Breast epithelium (tissue), 4 donors: ENCODE measurements at regions not wholly inside any gene's neighbourhood (a gene's known extent, or its start where the extent isn't known, plus 50 kb on each side); places are given as distances from the start of the nearest gene placed in this dataset.

Source experiments
- DNase-seq, 2 donors: peaks; one replicate each; pipeline ENCODE4 v3.0.0-alpha.2; 2019; ENCODE audit warnings: low spot score in 2 of 2
- H3K27ac ChIP-seq, 2 donors: fragments of 200-600 bp; sonication (generic) in 1 of 2; one replicate each; pipeline ENCODE4 v1.5.1; 2016 to 2019; ENCODE audit warnings: mild to moderate bottlenecking in 1 of 2
- H3K27me3 ChIP-seq, 2 donors: fragments of 200-600 bp; sonication (generic) in 1 of 2; one replicate each; pipeline versions ENCODE4 v1.5.1 to v1.6.0; 2017 to 2019; ENCODE audit warnings: control low read depth in 1 of 2, mild to moderate bottlenecking in 1 of 2
- H3K36me3 ChIP-seq: fragments of 200-600 bp; one replicate; pipeline ENCODE4 v1.5.1; 2019
- H3K4me1 ChIP-seq, 2 donors: fragments of 200-600 bp; sonication (generic); one replicate each; pipeline ENCODE4 v1.5.1; 2016 to 2019; ENCODE audit warnings: control low read depth in 1 of 2
- H3K4me3 ChIP-seq, 3 donors: fragments of 200-600 bp; sonication (generic); 1 replicate in 2 of 3; 2 replicates in 1 of 3; pipeline ENCODE4 v1.5.1; 2016 to 2019; ENCODE audit warnings: mild to moderate bottlenecking in 3 of 3, moderate library complexity in 2 of 3
- H3K9me3 ChIP-seq, 2 donors: fragments of 200-600 bp; sonication (generic) in 1 of 2; one replicate each; pipeline ENCODE4 v1.5.1; 2016 to 2019; ENCODE audit warnings: control low read depth in 1 of 2
- POLR2A ChIP-seq: fragments of 450-650 bp; IDR thresholded peaks from one replicate; pipeline ENCODE4 v1.6.1; 2016; ENCODE audit warnings: antibody characterized with exemption, mild to moderate bottlenecking, moderate library complexity
- POLR2AphosphoS5 ChIP-seq, 3 donors: sonication (generic); formaldehyde crosslinking; IDR thresholded peaks; one replicate each; pipeline ENCODE4 v1.6.1; 2017; ENCODE audit warnings: antibody characterized with exemption in 3 of 3
- intact Hi-C: fragments of 100-400 bp; cut with DNase I; formaldehyde crosslinking; loops from one replicate; pipeline ENCODE4 v1.15.1; 2023; ENCODE audit warnings: low total_unique reads
- TF ChIP-seq, protein P1 (sequence below), 3 donors: fragments of 450-650 bp; IDR thresholded peaks; one replicate each; pipeline ENCODE4 v1.5.1; 2016 to 2017; ENCODE audit warnings: antibody characterized with exemption in 3 of 3, mild to moderate bottlenecking in 3 of 3, moderate library complexity in 3 of 3

GRCh38 chr13:31853643-31854326 lies 114.5 kb downstream of the RXFP2 start:
- Histone ChIP-seq H3K27ac (no peak overlapping the region), H3K4me3 (no peak overlapping the region), H3K9me3 (no peaks in the 10 kb centered on the region), H3K4me1 (no peaks in the 10 kb centered on the region), H3K27me3 (no peaks in the 10 kb centered on the region), H3K36me3 (no peaks in the 10 kb centered on the region)
- intact Hi-C loops: no loop called here
- no peak for TF ChIP-seq POLR2AphosphoS5 (IDR thresholded peaks at IDR 0.05)
- no peak for TF ChIP-seq POLR2A
- TF ChIP-seq, protein P1, sequence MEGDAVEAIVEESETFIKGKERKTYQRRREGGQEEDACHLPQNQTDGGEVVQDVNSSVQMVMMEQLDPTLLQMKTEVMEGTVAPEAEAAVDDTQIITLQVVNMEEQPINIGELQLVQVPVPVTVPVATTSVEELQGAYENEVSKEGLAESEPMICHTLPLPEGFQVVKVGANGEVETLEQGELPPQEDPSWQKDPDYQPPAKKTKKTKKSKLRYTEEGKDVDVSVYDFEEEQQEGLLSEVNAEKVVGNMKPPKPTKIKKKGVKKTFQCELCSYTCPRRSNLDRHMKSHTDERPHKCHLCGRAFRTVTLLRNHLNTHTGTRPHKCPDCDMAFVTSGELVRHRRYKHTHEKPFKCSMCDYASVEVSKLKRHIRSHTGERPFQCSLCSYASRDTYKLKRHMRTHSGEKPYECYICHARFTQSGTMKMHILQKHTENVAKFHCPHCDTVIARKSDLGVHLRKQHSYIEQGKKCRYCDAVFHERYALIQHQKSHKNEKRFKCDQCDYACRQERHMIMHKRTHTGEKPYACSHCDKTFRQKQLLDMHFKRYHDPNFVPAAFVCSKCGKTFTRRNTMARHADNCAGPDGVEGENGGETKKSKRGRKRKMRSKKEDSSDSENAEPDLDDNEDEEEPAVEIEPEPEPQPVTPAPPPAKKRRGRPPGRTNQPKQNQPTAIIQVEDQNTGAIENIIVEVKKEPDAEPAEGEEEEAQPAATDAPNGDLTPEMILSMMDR (IDR thresholded peaks at IDR 0.05): no peak
- no peak for DNase-seq

DNA sequence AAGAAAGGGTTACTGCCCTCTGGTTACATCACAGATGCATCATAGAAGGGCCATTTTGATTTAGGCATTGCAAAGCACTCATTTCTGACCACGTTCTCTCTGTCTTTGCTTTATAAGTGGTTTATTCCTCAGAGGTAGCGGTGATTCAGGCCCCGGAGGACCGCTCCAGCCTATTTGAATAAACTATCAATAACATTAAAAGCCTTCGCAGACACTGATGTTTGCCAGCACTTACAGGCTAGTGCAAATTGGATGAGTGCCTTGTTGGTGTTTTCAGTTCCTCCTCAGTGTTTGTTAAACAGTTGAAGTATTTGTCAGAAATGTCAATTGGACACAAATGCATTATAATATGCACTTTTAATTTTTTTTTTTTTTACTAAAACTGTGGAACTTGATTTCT lies 120.2 kb downstream of the RXFP2 start:
- Histone ChIP-seq H3K9me3 (no peaks in the 10 kb centered on the region), H3K27me3 (no peaks in the 10 kb centered on the region), H3K4me1 (no peaks in the 10 kb centered on the region), H3K27ac (peak overlapping the region in 1 of 2 donors; percentile 38), H3K36me3 (no peaks in the 10 kb centered on the region), H3K4me3 (no peak overlapping the region)
- no peak for DNase-seq
- no peak for TF ChIP-seq POLR2A
- TF ChIP-seq, protein P1 (IDR thresholded peaks at IDR 0.05): no peak
- no peak for TF ChIP-seq POLR2AphosphoS5 (IDR thresholded peaks at IDR 0.05)
- intact Hi-C loops: no loop called here

- DNase-seq: no peak
- Histone ChIP-seq H3K36me3 (no peaks in the 10 kb centered on the region), H3K27ac (peak overlapping the region in 1 of 2 donors; percentile 38), H3K9me3 (no peaks in the 10 kb centered on the region), H3K4me1 (no peaks in the 10 kb centered on the region), H3K4me3 (no peak overlapping the region), H3K27me3 (no peaks in the 10 kb centered on the region)
- intact Hi-C loops: no loop called here
- TF ChIP-seq POLR2AphosphoS5 (IDR thresholded peaks at IDR 0.05) (no peak), POLR2A (no peak)
- TF ChIP-seq, protein P1 (IDR thresholded peaks at IDR 0.05): no peak
Observed at GRCh38 chr13:31860002-31860401, 120.7 kb downstream of the RXFP2 start.

GRCh38 chr13:31862828-31863227 lies 123.5 kb downstream of the RXFP2 start:
- intact Hi-C loops: no loop called here
- no peak overlapping the region for H3K27ac ChIP-seq
- H3K36me3 ChIP-seq: no peaks in the 10 kb centered on the region
- TF ChIP-seq, protein P1 (IDR thresholded peaks at IDR 0.05): no peak
- no peak overlapping the region for H3K4me3 ChIP-seq
- H3K9me3 ChIP-seq: no peaks in the 10 kb centered on the region
- no peaks in the 10 kb centered on the region for H3K4me1 ChIP-seq
- no peaks in the 10 kb centered on the region for H3K27me3 ChIP-seq
- DNase-seq: no peak

- no peak for TF ChIP-seq POLR2A
- TF ChIP-seq POLR2AphosphoS5 (IDR thresholded peaks at IDR 0.05): no peak
- TF ChIP-seq, protein P1 (IDR thresholded peaks at IDR 0.05): no peak
- no peaks in the 10 kb centered on the region for H3K27me3 ChIP-seq
- H3K27ac ChIP-seq: no peak overlapping the region
- H3K4me1 ChIP-seq: no peaks in the 10 kb centered on the region
- intact Hi-C loops: no loop called here
- no peaks in the 10 kb centered on the region for H3K36me3 ChIP-seq
- H3K9me3 ChIP-seq: no peaks in the 10 kb centered on the region
- no peak for DNase-seq
- H3K4me3 ChIP-seq: no peak overlapping the region
Observed at GRCh38 chr13:31864307-31864706, 125.0 kb downstream of the RXFP2 start.
